T-helper 2 cell treated with Interferon-gamma antibody and Interleukin-4, amounts not matched to agents 5 μg/mL and 100 μg/mL, for 36 hours (primary cell): ENCODE measurements at regions not wholly inside any gene's neighbourhood (a gene's known extent, or its start where the extent isn't known, plus 50 kb on each side); places are given as distances from the start of the nearest gene placed in this dataset.
"Not testable (repeated sequence)": the region's sequence is repeated elsewhere in the genome, so short reads cannot be mapped to it uniquely, and the experiment has no call there.

Experiments used
- DNase-seq: peaks from one replicate; pipeline ENCODE4 v3.0.0; 2021; ENCODE audit warnings: low spot score
- H3K27ac Mint-ChIP-seq: one replicate; pipeline ENCODE4 v1.8.0; 2021; ENCODE audit warnings: mild to moderate bottlenecking, mixed read lengths
- H3K27me3 Mint-ChIP-seq: one replicate; pipeline ENCODE4 v1.8.0; 2021; ENCODE audit warnings: low read depth, mixed read lengths
- H3K36me3 Mint-ChIP-seq: one replicate; pipeline ENCODE4 v1.8.0; 2021; ENCODE audit warnings: low read depth, mixed read lengths
- H3K4me1 Mint-ChIP-seq: one replicate; pipeline ENCODE4 v1.8.0; 2021; ENCODE audit warnings: low read depth, mixed read lengths
- H3K4me3 Mint-ChIP-seq: one replicate; pipeline ENCODE4 v1.8.0; 2022; ENCODE audit warnings: mild to moderate bottlenecking, moderate library complexity, mixed read lengths
- H3K9me3 Mint-ChIP-seq: one replicate; pipeline ENCODE4 v1.8.0; 2021; ENCODE audit warnings: mixed read lengths

GRCh38 chr3:197364410-197365071 lies 66.1 kb upstream of the DLG1 start:
- DNase-seq = no peak
- Mint-ChIP-seq H3K27me3 (peaks cover 10% of the 10 kb centered on the region), H3K36me3 (no peaks in the 10 kb centered on the region), H3K4me3 (no peak overlapping the region), H3K9me3 (peaks cover 15% of the 10 kb centered on the region), H3K27ac (no peak overlapping the region), H3K4me1 (no peaks in the 10 kb centered on the region)

GRCh38 chr3:197363553-197364409 lies 65.4 kb upstream of the DLG1 start:
- H3K4me1 Mint-ChIP-seq = no peaks in the 10 kb centered on the region
- peaks cover 10% of the 10 kb centered on the region for H3K27me3 Mint-ChIP-seq
- no peak for DNase-seq
- H3K36me3 Mint-ChIP-seq = no peaks in the 10 kb centered on the region
- H3K4me3 Mint-ChIP-seq = no peak overlapping the region
- peaks cover 18% of the 10 kb centered on the region for H3K9me3 Mint-ChIP-seq
- no peak overlapping the region for H3K27ac Mint-ChIP-seq

- Mint-ChIP-seq H3K4me3 (no peak overlapping the region), H3K4me1 (no peaks in the 10 kb centered on the region)
These were observed 63.7 kb upstream of the DLG1 start for GRCh38 chr3:197362081-197362480.

GRCh38 chr3:197360095-197360494 lies 61.7 kb upstream of the DLG1 start:
- DNase-seq, H3K27ac Mint-ChIP-seq, H3K4me3 Mint-ChIP-seq, H3K36me3 Mint-ChIP-seq, H3K27me3 Mint-ChIP-seq, H3K4me1 Mint-ChIP-seq: not testable (repeated sequence)
- H3K9me3 Mint-ChIP-seq = peaks cover 18% of the 10 kb centered on the region

More at GRCh38 chr3:197362081-197362480, 63.7 kb upstream of the DLG1 start:
- H3K27me3 Mint-ChIP-seq = peaks cover 6% of the 10 kb centered on the region
- H3K36me3 Mint-ChIP-seq = no peaks in the 10 kb centered on the region
- DNase-seq = no peak
- no peak overlapping the region for H3K27ac Mint-ChIP-seq
- H3K9me3 Mint-ChIP-seq = peaks cover 18% of the 10 kb centered on the region

- H3K27me3 Mint-ChIP-seq, H3K36me3 Mint-ChIP-seq, H3K4me3 Mint-ChIP-seq, H3K4me1 Mint-ChIP-seq, H3K27ac Mint-ChIP-seq, DNase-seq: not testable (repeated sequence)
- peaks cover 18% of the 10 kb centered on the region for H3K9me3 Mint-ChIP-seq
These were observed 61.1 kb upstream of the DLG1 start for GRCh38 chr3:197359476-197359875.

GRCh38 chr3:197356741-197357140 lies 58.3 kb upstream of the DLG1 start:
- H3K4me3 Mint-ChIP-seq = no peak overlapping the region
- H3K9me3 Mint-ChIP-seq = peaks cover 18% of the 10 kb centered on the region
- peaks cover 6% of the 10 kb centered on the region for H3K27me3 Mint-ChIP-seq
- DNase-seq = no peak
- H3K27ac Mint-ChIP-seq = no peak overlapping the region
- no peaks in the 10 kb centered on the region for H3K36me3 Mint-ChIP-seq
- H3K4me1 Mint-ChIP-seq = no peaks in the 10 kb centered on the region

GRCh38 chr3:197356275-197356674 lies 57.9 kb upstream of the DLG1 start:
- no peak overlapping the region for H3K4me3 Mint-ChIP-seq
- DNase-seq = no peak
- no peaks in the 10 kb centered on the region for H3K4me1 Mint-ChIP-seq
- H3K27me3 Mint-ChIP-seq = peaks cover 6% of the 10 kb centered on the region
- H3K36me3 Mint-ChIP-seq = no peaks in the 10 kb centered on the region
- peaks cover 16% of the 10 kb centered on the region for H3K9me3 Mint-ChIP-seq
- H3K27ac Mint-ChIP-seq = no peak overlapping the region

- Mint-ChIP-seq H3K36me3 (no peaks in the 10 kb centered on the region), H3K4me1 (no peaks in the 10 kb centered on the region), H3K27me3 (peaks cover 6% of the 10 kb centered on the region), H3K9me3 (peaks cover 11% of the 10 kb centered on the region), H3K4me3 (no peak overlapping the region), H3K27ac (no peak overlapping the region)
- DNase-seq = no peak
These were observed 57.3 kb upstream of the DLG1 start for GRCh38 chr3:197355713-197356112.

- Mint-ChIP-seq H3K4me1 (no peaks in the 10 kb centered on the region), H3K27ac (no peak overlapping the region), H3K4me3 (no peak overlapping the region), H3K27me3 (peaks cover 6% of the 10 kb centered on the region), H3K9me3 (peaks cover 3% of the 10 kb centered on the region), H3K36me3 (no peaks in the 10 kb centered on the region)
- no peak for DNase-seq
These were observed 56.2 kb upstream of the DLG1 start for GRCh38 chr3:197354568-197355001.

- Mint-ChIP-seq H3K36me3 (no peaks in the 10 kb centered on the region), H3K4me1 (no peaks in the 10 kb centered on the region), H3K4me3 (no peak overlapping the region), H3K9me3 (no peaks in the 10 kb centered on the region), H3K27ac (no peak overlapping the region), H3K27me3 (peaks cover 7% of the 10 kb centered on the region)
- DNase-seq = no peak
These were observed 55.6 kb upstream of the DLG1 start for GRCh38 chr3:197353867-197354567.

- H3K36me3 Mint-ChIP-seq = no peaks in the 10 kb centered on the region
- H3K4me3 Mint-ChIP-seq = no peak overlapping the region
- H3K27ac Mint-ChIP-seq = no peak overlapping the region
- no peaks in the 10 kb centered on the region for H3K9me3 Mint-ChIP-seq
- DNase-seq = no peak
- peaks cover 10% of the 10 kb centered on the region for H3K27me3 Mint-ChIP-seq
- no peaks in the 10 kb centered on the region for H3K4me1 Mint-ChIP-seq
These were observed 54.8 kb upstream of the DLG1 start for GRCh38 chr3:197353001-197353866.

GRCh38 chr3:197352382-197352781 lies 54.0 kb upstream of the DLG1 start:
- peaks cover 10% of the 10 kb centered on the region for H3K27me3 Mint-ChIP-seq
- no peak for DNase-seq
- no peaks in the 10 kb centered on the region for H3K4me1 Mint-ChIP-seq
- H3K9me3 Mint-ChIP-seq = no peaks in the 10 kb centered on the region
- H3K4me3 Mint-ChIP-seq = no peak overlapping the region
- H3K36me3 Mint-ChIP-seq = no peaks in the 10 kb centered on the region
- no peak overlapping the region for H3K27ac Mint-ChIP-seq

GRCh38 chr3:197350446-197350845 lies 52.0 kb upstream of the DLG1 start:
- H3K27ac Mint-ChIP-seq = no peak overlapping the region
- no peak for DNase-seq
- no peaks in the 10 kb centered on the region for H3K4me1 Mint-ChIP-seq
- no peaks in the 10 kb centered on the region for H3K36me3 Mint-ChIP-seq
- no peaks in the 10 kb centered on the region for H3K9me3 Mint-ChIP-seq
- H3K4me3 Mint-ChIP-seq = no peak overlapping the region
- peaks cover 10% of the 10 kb centered on the region for H3K27me3 Mint-ChIP-seq
